ENCODE measurements at regions not wholly inside any gene's neighbourhood (a gene's known extent, or its start where the extent isn't known, plus 50 kb on each side); places are given as distances from the start of the nearest gene placed in this dataset.

DNA sequence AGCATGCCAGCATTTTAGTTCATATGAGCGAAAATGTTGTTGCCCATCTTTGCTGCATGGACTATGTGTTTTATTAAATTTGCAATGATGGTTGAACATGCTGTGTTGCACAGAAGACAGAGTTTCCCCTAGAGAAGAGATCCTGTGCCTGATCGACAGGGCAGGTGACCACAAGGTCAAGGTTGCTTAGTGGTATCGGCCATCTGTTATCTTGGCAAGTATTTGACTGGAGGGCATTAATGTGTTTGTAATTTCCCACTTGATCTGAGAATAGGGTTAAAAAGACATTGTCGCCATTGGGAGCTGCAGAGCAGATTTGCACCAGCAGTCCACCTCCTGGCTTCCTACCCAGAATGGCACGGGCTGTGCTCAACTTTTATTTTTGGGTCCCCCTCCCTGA, 1523.6 kb upstream of the WWC1 start:
- Histone ChIP-seq H3K36me3 (ENCODE audit: control insufficient read depth in 2 of 2, insufficient read depth in 2 of 2, low read length in 1 of 2) (no peaks in the 10 kb centered on the region), H3K27me3 (ENCODE audit: control insufficient read depth in 1 of 2, insufficient read depth in 2 of 2, low read length in 2 of 2) (no peaks in the 10 kb centered on the region), H3K4me1 (ENCODE audit: control insufficient read depth in 2 of 2, insufficient read depth in 2 of 2, low read length in 1 of 2) (no peaks in the 10 kb centered on the region), H3K9me3 (ENCODE audit: control insufficient read depth in 2 of 2, insufficient read depth in 1 of 2, low read depth in 1 of 2, low read length in 1 of 2) (no peaks in the 10 kb centered on the region), H3K27ac (ENCODE audit: low read depth in 2 of 2, low read length in 1 of 2) (no peak overlapping the region), H3K4me3 (ENCODE audit: low read depth in 1 of 2, low read length in 2 of 2) (no peak overlapping the region)
- WGBS, 2 donors, result 71 to 85% methylated on average over 5 of the region's 5 CpGs

- no peaks in the 10 kb centered on the region for H3K9me3 ChIP-seq (ENCODE audit: control insufficient read depth in 2 of 2, insufficient read depth in 1 of 2, low read depth in 1 of 2, low read length in 1 of 2)
- no peaks in the 10 kb centered on the region for H3K36me3 ChIP-seq (ENCODE audit: control insufficient read depth in 2 of 2, insufficient read depth in 2 of 2, low read length in 1 of 2)
- H3K27me3 ChIP-seq (ENCODE audit: control insufficient read depth in 1 of 2, insufficient read depth in 2 of 2, low read length in 2 of 2), result no peaks in the 10 kb centered on the region
- WGBS, 2 donors, result 47 to 50% methylated on average over 2 of the region's 2 CpGs
- no peaks in the 10 kb centered on the region for H3K4me1 ChIP-seq (ENCODE audit: control insufficient read depth in 2 of 2, insufficient read depth in 2 of 2, low read length in 1 of 2)
- H3K4me3 ChIP-seq (ENCODE audit: low read depth in 1 of 2, low read length in 2 of 2), result no peak overlapping the region
- H3K27ac ChIP-seq (ENCODE audit: low read depth in 2 of 2, low read length in 1 of 2), result no peak overlapping the region
Observed at GRCh38 chr5:166768536-166768935, 1522.9 kb upstream of the WWC1 start.

DNA sequence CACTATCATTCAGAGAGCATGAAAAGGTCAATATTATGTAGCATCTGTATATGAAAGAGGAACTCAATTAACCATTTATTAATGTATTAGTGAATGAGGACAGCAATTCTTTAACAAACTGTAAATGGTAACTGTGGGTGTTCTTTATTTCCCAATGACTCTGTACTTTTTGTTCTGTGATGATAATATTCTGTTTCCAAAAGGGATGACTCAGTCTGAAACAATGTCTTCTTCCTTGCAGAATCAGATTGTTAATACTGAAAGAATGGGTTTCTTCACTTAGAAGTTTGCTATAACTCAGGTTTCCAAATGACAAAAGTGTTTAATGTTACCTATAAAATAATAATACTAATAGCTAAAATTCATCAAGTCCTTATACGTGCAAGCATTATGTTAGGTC, 1518.7 kb upstream of the WWC1 start:
- Histone ChIP-seq H3K4me3 (ENCODE audit: low read depth in 1 of 2, low read length in 2 of 2) (no peak overlapping the region), H3K27me3 (ENCODE audit: control insufficient read depth in 1 of 2, insufficient read depth in 2 of 2, low read length in 2 of 2) (no peaks in the 10 kb centered on the region), H3K9me3 (ENCODE audit: control insufficient read depth in 2 of 2, insufficient read depth in 1 of 2, low read depth in 1 of 2, low read length in 1 of 2) (no peaks in the 10 kb centered on the region), H3K27ac (ENCODE audit: low read depth in 2 of 2, low read length in 1 of 2) (no peak overlapping the region), H3K4me1 (ENCODE audit: control insufficient read depth in 2 of 2, insufficient read depth in 2 of 2, low read length in 1 of 2) (no peaks in the 10 kb centered on the region), H3K36me3 (ENCODE audit: control insufficient read depth in 2 of 2, insufficient read depth in 2 of 2, low read length in 1 of 2) (no peaks in the 10 kb centered on the region)
- WGBS, 2 donors, result 41 to 85% methylated on average over 1 of the region's 1 CpG

DNA sequence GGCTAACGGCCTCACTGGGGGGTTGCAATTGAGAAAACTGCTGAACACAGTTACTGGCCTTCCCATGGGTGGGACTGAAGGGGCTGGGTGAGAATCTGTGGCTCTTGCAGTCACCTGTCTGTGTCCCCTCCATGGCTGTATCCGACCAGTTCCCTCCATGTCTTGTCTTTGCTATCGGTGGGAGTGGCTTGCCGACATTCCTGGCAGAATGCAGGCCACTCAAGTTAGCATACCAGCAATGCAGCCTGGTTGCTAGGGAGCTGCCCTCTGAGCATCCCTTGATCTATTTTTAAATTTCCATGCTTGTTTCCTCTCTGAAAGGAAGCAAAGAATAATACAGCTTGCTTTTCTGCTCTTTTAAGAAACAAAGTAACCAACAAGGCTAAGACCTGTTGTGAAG, 1509.7 kb upstream of the WWC1 start:
- no peaks in the 10 kb centered on the region for H3K9me3 ChIP-seq (ENCODE audit: control insufficient read depth in 2 of 2, insufficient read depth in 1 of 2, low read depth in 1 of 2, low read length in 1 of 2)
- H3K4me1 ChIP-seq (ENCODE audit: control insufficient read depth in 2 of 2, insufficient read depth in 2 of 2, low read length in 1 of 2), result no peaks in the 10 kb centered on the region
- 19 to 22% methylated on average over 4 of the region's 4 CpGs for WGBS, 2 donors
- no peak overlapping the region for H3K27ac ChIP-seq (ENCODE audit: low read depth in 2 of 2, low read length in 1 of 2)
- no peaks in the 10 kb centered on the region for H3K36me3 ChIP-seq (ENCODE audit: control insufficient read depth in 2 of 2, insufficient read depth in 2 of 2, low read length in 1 of 2)
- no peak overlapping the region for H3K4me3 ChIP-seq (ENCODE audit: low read depth in 1 of 2, low read length in 2 of 2)
- H3K27me3 ChIP-seq (ENCODE audit: control insufficient read depth in 1 of 2, insufficient read depth in 2 of 2, low read length in 2 of 2), result no peaks in the 10 kb centered on the region

DNA sequence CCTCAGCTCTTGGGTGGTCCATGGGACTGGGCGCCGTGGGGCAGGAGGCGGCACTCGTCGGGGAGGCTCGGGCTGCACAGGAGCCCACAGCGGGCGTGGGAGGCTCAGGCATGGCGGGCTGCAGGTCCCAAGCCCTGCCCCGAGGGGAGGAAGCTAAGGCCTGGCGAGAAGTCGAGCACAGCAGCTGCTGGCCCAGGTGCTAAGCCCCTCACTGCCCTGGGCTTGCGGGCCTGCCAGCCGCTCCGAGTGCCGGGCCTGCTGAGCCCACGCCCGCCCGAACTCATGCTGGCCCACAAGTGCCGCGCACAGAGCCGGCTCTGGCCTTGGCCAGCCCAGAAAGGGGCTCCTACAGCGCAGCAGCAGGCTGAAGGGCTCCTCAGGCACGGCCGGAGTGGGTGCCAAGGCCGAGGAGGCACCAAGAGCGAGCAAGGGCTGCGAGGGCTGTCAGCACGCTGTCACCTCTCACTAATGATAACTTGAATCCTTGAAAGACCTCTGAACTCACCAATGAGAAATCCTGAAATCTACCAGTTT, 1506.8 kb upstream of the WWC1 start:
- H3K9me3 ChIP-seq (ENCODE audit: control insufficient read depth in 2 of 2, insufficient read depth in 1 of 2, low read depth in 1 of 2, low read length in 1 of 2), result no peaks in the 10 kb centered on the region
- WGBS, 2 donors, result 96% methylated on average over 29 of the region's 29 CpGs
- H3K36me3 ChIP-seq (ENCODE audit: control insufficient read depth in 2 of 2, insufficient read depth in 2 of 2, low read length in 1 of 2), result no peaks in the 10 kb centered on the region
- no peaks in the 10 kb centered on the region for H3K4me1 ChIP-seq (ENCODE audit: control insufficient read depth in 2 of 2, insufficient read depth in 2 of 2, low read length in 1 of 2)
- H3K27ac ChIP-seq (ENCODE audit: low read depth in 2 of 2, low read length in 1 of 2), result no peak overlapping the region
- H3K27me3 ChIP-seq (ENCODE audit: control insufficient read depth in 1 of 2, insufficient read depth in 2 of 2, low read length in 2 of 2), result no peaks in the 10 kb centered on the region
- no peak overlapping the region for H3K4me3 ChIP-seq (ENCODE audit: low read depth in 1 of 2, low read length in 2 of 2)

DNA sequence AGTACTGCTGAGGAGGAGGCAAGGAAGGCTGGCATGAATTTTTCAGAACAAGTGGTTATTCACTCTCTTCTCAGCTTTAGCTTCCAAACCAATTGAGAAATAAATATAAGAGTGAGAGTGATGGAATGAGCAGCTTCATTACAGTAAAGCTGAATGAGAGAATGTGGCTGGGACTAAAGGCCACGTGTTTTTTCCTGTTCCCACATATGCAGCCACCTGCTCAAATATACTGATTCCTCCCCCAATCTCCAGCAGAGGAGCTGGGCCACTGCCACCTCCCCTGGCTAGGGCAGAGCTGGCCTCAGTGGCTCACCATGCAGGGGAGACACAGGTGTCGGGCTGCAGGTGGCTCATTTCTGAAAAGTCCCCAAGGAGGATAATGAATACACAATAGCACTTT, 1505.3 kb upstream of the WWC1 start:
- Histone ChIP-seq H3K9me3 (ENCODE audit: control insufficient read depth in 2 of 2, insufficient read depth in 1 of 2, low read depth in 1 of 2, low read length in 1 of 2) (no peaks in the 10 kb centered on the region), H3K27ac (ENCODE audit: low read depth in 2 of 2, low read length in 1 of 2) (no peak overlapping the region), H3K4me3 (ENCODE audit: low read depth in 1 of 2, low read length in 2 of 2) (no peak overlapping the region), H3K4me1 (ENCODE audit: control insufficient read depth in 2 of 2, insufficient read depth in 2 of 2, low read length in 1 of 2) (no peaks in the 10 kb centered on the region), H3K27me3 (ENCODE audit: control insufficient read depth in 1 of 2, insufficient read depth in 2 of 2, low read length in 2 of 2) (no peaks in the 10 kb centered on the region), H3K36me3 (ENCODE audit: control insufficient read depth in 2 of 2, insufficient read depth in 2 of 2, low read length in 1 of 2) (no peaks in the 10 kb centered on the region)
- 64 to 76% methylated on average over 2 of the region's 2 CpGs for WGBS, 2 donors

- no peaks in the 10 kb centered on the region for H3K36me3 ChIP-seq (ENCODE audit: control insufficient read depth in 2 of 2, insufficient read depth in 2 of 2, low read length in 1 of 2)
- no peaks in the 10 kb centered on the region for H3K9me3 ChIP-seq (ENCODE audit: control insufficient read depth in 2 of 2, insufficient read depth in 1 of 2, low read depth in 1 of 2, low read length in 1 of 2)
- no peak overlapping the region for H3K4me3 ChIP-seq (ENCODE audit: low read depth in 1 of 2, low read length in 2 of 2)
- no peaks in the 10 kb centered on the region for H3K27me3 ChIP-seq (ENCODE audit: control insufficient read depth in 1 of 2, insufficient read depth in 2 of 2, low read length in 2 of 2)
- 84 to 88% methylated on average over 8 of the region's 8 CpGs for WGBS, 2 donors
- no peak overlapping the region for H3K27ac ChIP-seq (ENCODE audit: low read depth in 2 of 2, low read length in 1 of 2)
- H3K4me1 ChIP-seq (ENCODE audit: control insufficient read depth in 2 of 2, insufficient read depth in 2 of 2, low read length in 1 of 2), result no peaks in the 10 kb centered on the region
Observed at GRCh38 chr5:166786889-166787288, 1504.6 kb upstream of the WWC1 start.

GRCh38 chr5:166788050-166788449, 1503.4 kb upstream of the WWC1 start:
- H3K36me3 ChIP-seq (ENCODE audit: control insufficient read depth in 2 of 2, insufficient read depth in 2 of 2, low read length in 1 of 2), result no peaks in the 10 kb centered on the region
- H3K9me3 ChIP-seq (ENCODE audit: control insufficient read depth in 2 of 2, insufficient read depth in 1 of 2, low read depth in 1 of 2, low read length in 1 of 2), result no peaks in the 10 kb centered on the region
- no peaks in the 10 kb centered on the region for H3K27me3 ChIP-seq (ENCODE audit: control insufficient read depth in 1 of 2, insufficient read depth in 2 of 2, low read length in 2 of 2)
- H3K4me3 ChIP-seq (ENCODE audit: low read depth in 1 of 2, low read length in 2 of 2), result no peak overlapping the region
- H3K4me1 ChIP-seq (ENCODE audit: control insufficient read depth in 2 of 2, insufficient read depth in 2 of 2, low read length in 1 of 2), result no peaks in the 10 kb centered on the region
- 62 to 71% methylated on average over 1 of the region's 1 CpG for WGBS, 2 donors
- no peak overlapping the region for H3K27ac ChIP-seq (ENCODE audit: low read depth in 2 of 2, low read length in 1 of 2)

DNA sequence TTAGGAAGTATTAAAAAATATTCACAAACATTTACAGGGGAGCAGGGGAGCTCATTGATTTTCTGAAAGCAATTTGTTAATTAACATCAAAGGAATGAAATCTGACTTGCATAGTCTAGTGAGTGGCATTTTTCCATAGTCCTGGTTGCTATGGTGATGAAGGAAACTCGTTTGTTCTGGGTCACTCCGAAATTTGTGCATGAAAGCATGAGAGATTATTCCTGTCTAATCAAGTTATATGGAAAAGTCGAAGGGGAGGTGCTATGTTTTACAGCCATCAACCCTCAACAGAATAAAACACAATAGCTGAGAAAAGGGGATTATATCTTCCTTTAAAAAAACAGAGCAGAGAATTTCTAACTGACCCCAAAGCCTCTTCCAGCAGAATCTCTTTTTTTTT, 1495.7 kb upstream of the WWC1 start:
- no peak overlapping the region for H3K4me3 ChIP-seq (ENCODE audit: low read depth in 1 of 2, low read length in 2 of 2)
- 27 to 34% methylated on average over 3 of the region's 3 CpGs for WGBS, 2 donors
- H3K36me3 ChIP-seq (ENCODE audit: control insufficient read depth in 2 of 2, insufficient read depth in 2 of 2, low read length in 1 of 2), result no peaks in the 10 kb centered on the region
- no peaks in the 10 kb centered on the region for H3K4me1 ChIP-seq (ENCODE audit: control insufficient read depth in 2 of 2, insufficient read depth in 2 of 2, low read length in 1 of 2)
- H3K27ac ChIP-seq (ENCODE audit: low read depth in 2 of 2, low read length in 1 of 2), result no peak overlapping the region
- no peaks in the 10 kb centered on the region for H3K9me3 ChIP-seq (ENCODE audit: control insufficient read depth in 2 of 2, insufficient read depth in 1 of 2, low read depth in 1 of 2, low read length in 1 of 2)
- H3K27me3 ChIP-seq (ENCODE audit: control insufficient read depth in 1 of 2, insufficient read depth in 2 of 2, low read length in 2 of 2), result no peaks in the 10 kb centered on the region

DNA sequence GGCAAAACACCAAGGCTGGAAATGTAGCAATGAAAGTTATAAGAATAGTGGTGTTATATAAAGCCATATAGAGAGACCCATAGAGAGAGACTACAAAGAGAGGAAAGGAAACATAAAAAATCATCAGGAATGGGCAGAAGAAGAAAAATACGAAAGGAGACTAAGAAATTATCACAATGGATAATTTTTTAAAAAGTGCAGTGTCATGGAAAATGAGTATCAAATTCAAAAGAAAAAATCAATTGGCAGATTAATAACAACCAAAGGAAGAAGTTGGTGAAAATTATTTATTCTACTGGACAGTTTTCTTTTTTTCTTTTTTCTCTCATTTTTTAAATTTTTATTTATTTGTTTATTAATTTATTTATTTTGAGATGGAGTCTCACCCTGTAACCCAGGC, 1488.4 kb upstream of the WWC1 start:
- no peaks in the 10 kb centered on the region for H3K36me3 ChIP-seq (ENCODE audit: control insufficient read depth in 2 of 2, insufficient read depth in 2 of 2, low read length in 1 of 2)
- H3K4me3 ChIP-seq (ENCODE audit: low read depth in 1 of 2, low read length in 2 of 2), result no peak overlapping the region
- H3K27ac ChIP-seq (ENCODE audit: low read depth in 2 of 2, low read length in 1 of 2), result no peak overlapping the region
- H3K27me3 ChIP-seq (ENCODE audit: control insufficient read depth in 1 of 2, insufficient read depth in 2 of 2, low read length in 2 of 2), result no peaks in the 10 kb centered on the region
- WGBS, 2 donors, result 69 to 91% methylated on average over 1 of the region's 1 CpG
- no peaks in the 10 kb centered on the region for H3K4me1 ChIP-seq (ENCODE audit: control insufficient read depth in 2 of 2, insufficient read depth in 2 of 2, low read length in 1 of 2)
- no peaks in the 10 kb centered on the region for H3K9me3 ChIP-seq (ENCODE audit: control insufficient read depth in 2 of 2, insufficient read depth in 1 of 2, low read depth in 1 of 2, low read length in 1 of 2)
